HCT116 (cell line): ENCODE measurements at regions not wholly inside any gene's neighbourhood (a gene's known extent, or its start where the extent isn't known, plus 50 kb on each side); places are given as distances from the start of the nearest gene placed in this dataset.

ENCODE experiments used
- ATAC-seq: fragments of 200-7000 bp; cut with Tn5 transposase; 2 replicates; pipeline ENCODE4 v1.9.1; 2020; ENCODE audit warnings: mild to moderate bottlenecking, moderate library complexity
- BruUV-seq: library from RNA; stranded (reverse); fragments of 400-500 nt; replicated peaks from 2 replicates; lab custom pipeline; 2021; lab: Mats Ljungman, UMichigan
- CTCF ChIA-PET: fragments of 300-600 bp; sonication (Branson Sonifier 250); formaldehyde crosslinking; loops from one replicate; lab custom pipeline; 2021; ENCODE audit warnings: antibody characterized with exemption; lab: Charles Lee
- POLR2A ChIA-PET: fragments of 300-600, 350-600 bp; sonication (Branson Sonifier 250); formaldehyde crosslinking; loops from one replicate; lab custom pipeline; 2021; ENCODE audit warnings: antibody characterized with exemption; lab: Charles Lee
- RAD21 ChIA-PET, 2 experiments: fragments of 300-600 bp; sonication (Branson Sonifier 250); formaldehyde crosslinking; loops; one replicate each; lab custom pipeline; 2023; ENCODE audit warnings: low total read pairs in 2 of 2; ENCODE audit not compliant: uncharacterized antibody in 2 of 2, unreplicated experiment in 2 of 2, low non-redundant PET in 1 of 2; lab: Charles Lee
- DNase-seq: peaks from one replicate; pipeline ENCODE4 v3.0.0-alpha.2; 2010; ENCODE audit warnings: low read depth, low spot score
- H2AFZ ChIP-seq: fragments of 200-600 bp; shearing (Covaris generic), sonication (generic); 2 replicates; pipeline ENCODE4 v1.6.1; 2017; ENCODE audit warnings: low read depth, mixed run types, mixed read lengths, antibody characterized with exemption, low read length; ENCODE audit not compliant: poor library complexity, severe bottlenecking
- H3K27ac ChIP-seq: 2 replicates; pipeline ENCODE4 v1.5.1; 2012; ENCODE audit warnings: low read depth, low read length
- H3K27me3 ChIP-seq: fragments of 200-600 bp; sonication (generic); 2 replicates; pipeline ENCODE4 v1.6.1; 2016; ENCODE audit warnings: mixed run types, low read length, mixed read lengths; ENCODE audit not compliant: insufficient read depth
- H3K36me3 ChIP-seq, 2 experiments: fragments of 200-500 bp in 1 of 2; fragments of 200-600 bp in 1 of 2; sonication (Bioruptor generic) in 1 of 2; sonication (generic) in 1 of 2; 2 replicates each; pipeline versions ENCODE4 v1.5.1 to v1.6.1; 2014 to 2016; ENCODE audit warnings: low read length in 2 of 2, inconsistent platforms in 1 of 2, mixed read lengths in 1 of 2, mixed run types in 1 of 2; ENCODE audit not compliant: insufficient read depth in 2 of 2, control insufficient read depth in 1 of 2
- H3K4me1 ChIP-seq, 2 experiments: fragments of 200-600 bp in 1 of 2; sonication (generic) in 1 of 2; 2 replicates each; pipeline versions ENCODE4 v1.5.1 to v1.6.1; 2012 to 2017; ENCODE audit warnings: low read length in 2 of 2, inconsistent platforms in 1 of 2, mild to moderate bottlenecking in 1 of 2, mixed read lengths in 1 of 2, mixed run types in 1 of 2, moderate library complexity in 1 of 2; ENCODE audit not compliant: insufficient read depth in 2 of 2, control insufficient read depth in 1 of 2
- H3K4me2 ChIP-seq: fragments of 200-600 bp; sonication (generic); 2 replicates; pipeline ENCODE4 v1.6.1; 2017; ENCODE audit warnings: mixed run types, low read length, mixed read lengths
- H3K4me3 ChIP-seq, 2 experiments: fragments of 200-600 bp in 1 of 2; sonication (generic) in 1 of 2; replicated peaks in 1 of 2; 2 replicates each; pipeline ENCODE4 v1.5.1; 2011 to 2016; ENCODE audit warnings: low read length in 2 of 2, control low read depth in 1 of 2, low read depth in 1 of 2, mild to moderate bottlenecking in 1 of 2, mixed read lengths in 1 of 2, mixed run types in 1 of 2
- H3K79me2 ChIP-seq: fragments of 200-600 bp; sonication (generic); 2 replicates; pipeline ENCODE4 v1.6.1; 2017; ENCODE audit warnings: mild to moderate bottlenecking, mixed run types, low read length, moderate library complexity, mixed read lengths; ENCODE audit not compliant: insufficient read depth
- H3K9ac ChIP-seq: fragments of 200-600 bp; sonication (generic); 2 replicates; pipeline ENCODE4 v1.6.1; 2016; ENCODE audit warnings: low read length, mixed read lengths
- H3K9me2 ChIP-seq: fragments of 200-600 bp; sonication (generic), shearing (Covaris generic); 2 replicates; pipeline ENCODE4 v1.6.1; 2017; ENCODE audit warnings: mixed run types, mild to moderate bottlenecking, moderate library complexity; ENCODE audit not compliant: insufficient read depth
- H3K9me3 ChIP-seq, 2 experiments: fragments of 200-500 bp in 1 of 2; fragments of 200-600 bp in 1 of 2; sonication (Bioruptor generic) in 1 of 2; sonication (generic) in 1 of 2; 2 replicates each; pipeline ENCODE4 v1.6.1; 2014 to 2017; ENCODE audit warnings: low read length in 2 of 2, mixed read lengths in 2 of 2, inconsistent platforms in 1 of 2, low read depth in 1 of 2, mild to moderate bottlenecking in 1 of 2, mixed run types in 1 of 2, moderate library complexity in 1 of 2; ENCODE audit not compliant: control insufficient read depth in 1 of 2, insufficient read depth in 1 of 2
- H4K20me1 ChIP-seq: fragments of 200-600 bp; sonication (generic), shearing (Covaris generic); 2 replicates; pipeline ENCODE4 v1.6.1; 2017; ENCODE audit warnings: mixed run types, mild to moderate bottlenecking, moderate library complexity; ENCODE audit not compliant: insufficient read depth
- CBX3 ChIP-seq: IDR thresholded peaks from 2 replicates; pipeline ENCODE4 v1.6.1; 2012; ENCODE audit warnings: low read depth
- EGR1 ChIP-seq: IDR thresholded peaks from 2 replicates; pipeline ENCODE4 v1.6.1; 2012; ENCODE audit warnings: low read depth
- ELF1 ChIP-seq: IDR thresholded peaks from 2 replicates; pipeline ENCODE4 v1.6.1; 2012; ENCODE audit warnings: low read depth, borderline replicate concordance
- EZH2phosphoT487 ChIP-seq: fragments of 200-600 bp; IDR thresholded peaks from 2 replicates; pipeline ENCODE4 v1.6.1; 2018; ENCODE audit warnings: antibody characterized with exemption, borderline replicate concordance
- FOSL1 ChIP-seq: IDR thresholded peaks from 2 replicates; pipeline ENCODE4 v1.6.1; 2012; ENCODE audit warnings: low read depth
- JUND ChIP-seq: IDR thresholded peaks from 2 replicates; pipeline ENCODE4 v1.6.1; 2012
- POLR2A ChIP-seq: IDR thresholded peaks from 2 replicates; pipeline ENCODE4 v1.7.0; 2011; ENCODE audit warnings: borderline replicate concordance; ENCODE audit not compliant: insufficient read depth, insufficient read length; ENCODE audit errors: extremely low read depth
- POLR2AphosphoS5 ChIP-seq: IDR thresholded peaks from 2 replicates; pipeline ENCODE4 v1.6.1; 2011; ENCODE audit warnings: mild to moderate bottlenecking, low read depth, low read length, moderate library complexity
- RAD21 ChIP-seq: IDR thresholded peaks from 2 replicates; pipeline ENCODE4 v1.6.1; 2012; ENCODE audit warnings: low read depth, mild to moderate bottlenecking
- SIN3A ChIP-seq: IDR thresholded peaks from 2 replicates; pipeline ENCODE4 v1.6.1; 2012; ENCODE audit warnings: low read depth
- SP1 ChIP-seq: IDR thresholded peaks from 2 replicates; pipeline ENCODE4 v1.6.1; 2012; ENCODE audit warnings: low read depth
- SRF ChIP-seq: IDR thresholded peaks from 2 replicates; pipeline ENCODE4 v1.6.1; 2012; ENCODE audit warnings: low read depth
- TCF7L2 ChIP-seq: IDR thresholded peaks from 2 replicates; pipeline ENCODE4 v1.7.0; 2011; ENCODE audit warnings: borderline replicate concordance, inconsistent platforms; ENCODE audit not compliant: insufficient read depth, insufficient read length; ENCODE audit errors: extremely low read depth
- YY1 ChIP-seq: IDR thresholded peaks from 2 replicates; pipeline ENCODE4 v1.6.1; 2011; ENCODE audit warnings: low read length, low read depth, moderate library complexity, mild to moderate bottlenecking; ENCODE audit not compliant: insufficient replicate concordance; ENCODE audit errors: extremely low read depth
- ZBTB33 ChIP-seq: IDR thresholded peaks from 2 replicates; pipeline ENCODE4 v1.6.1; 2011; ENCODE audit warnings: mild to moderate bottlenecking, low read length, moderate library complexity; ENCODE audit not compliant: insufficient replicate concordance; ENCODE audit errors: extremely low read depth
- ZFX ChIP-seq: fragments of 450-650 bp; IDR thresholded peaks from 2 replicates; pipeline ENCODE4 v1.6.1; 2017
- ZNF274 ChIP-seq: fragments of 200-500 bp; sonication (Bioruptor generic); IDR thresholded peaks from 2 replicates; pipeline ENCODE4 v1.6.1; 2014; ENCODE audit warnings: mild to moderate bottlenecking, low read depth, low read length, inconsistent platforms
- intact Hi-C: fragments of 100-400 bp; cut with micrococcal nuclease; formaldehyde crosslinking; loops from 2 replicates; pipeline ENCODE4 v1.10.0; 2022
- TF ChIP-seq, protein P1 (sequence below): IDR thresholded peaks from 2 replicates; pipeline ENCODE4 v1.6.1; 2012
- TF ChIP-seq, protein P2 (sequence below), 3 experiments: fragments of 200-600 bp in 1 of 3; sonication (generic) in 1 of 3; IDR thresholded peaks in 2 of 3; conservative IDR thresholded peaks in 1 of 3; 2 replicates each; pipeline ENCODE4 v1.5.1; 2012 to 2017; ENCODE audit warnings: low read depth in 2 of 3, low read length in 2 of 3, antibody characterized with exemption in 1 of 3, borderline replicate concordance in 1 of 3, control low read depth in 1 of 3, mild to moderate bottlenecking in 1 of 3, mixed read lengths in 1 of 3, mixed run types in 1 of 3, moderate library complexity in 1 of 3; ENCODE audit not compliant: insufficient read depth in 1 of 3
- TF ChIP-seq, protein P3 (sequence below): IDR thresholded peaks from 2 replicates; pipeline ENCODE4 v1.6.1; 2012; ENCODE audit warnings: low read depth

DNA sequence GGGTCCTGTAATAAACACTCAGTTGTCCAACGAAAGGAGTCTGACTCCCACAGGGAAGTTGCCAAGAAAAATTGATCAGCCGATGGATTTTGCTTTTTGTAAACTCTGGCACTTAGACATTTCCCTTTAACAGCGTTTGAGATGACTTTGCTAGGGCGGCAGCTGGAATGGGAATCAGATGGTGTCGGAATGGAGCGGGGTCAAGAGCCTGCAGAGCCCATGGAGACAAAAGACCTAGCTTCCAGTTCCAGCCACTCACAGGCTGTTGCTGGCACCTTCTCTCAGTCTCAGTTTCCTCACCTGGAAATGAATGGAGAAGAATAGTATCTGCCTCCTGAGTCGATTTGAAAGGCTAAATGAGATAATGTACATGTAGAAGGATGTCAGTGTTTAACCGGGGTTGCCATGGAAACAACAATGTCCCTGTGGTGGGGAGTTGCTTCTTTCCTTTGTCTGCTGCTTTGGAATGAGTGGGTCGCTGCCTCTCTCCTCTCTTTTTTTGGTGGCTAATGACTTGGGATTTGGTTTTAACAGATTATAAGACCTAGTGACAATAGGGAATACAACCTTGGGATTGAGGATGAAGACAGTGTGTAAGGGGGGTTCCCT, 137.4 kb downstream of the GAS1 start:
- DNase-seq (no peak), ATAC-seq (no peak)
- no peak overlapping the region for H3K27ac ChIP-seq
- peaks cover 26% of the 10 kb centered on the region for H3K27me3 ChIP-seq
- intact Hi-C loops, result no loop called here
- H3K4me2 ChIP-seq, result no peak overlapping the region
- no peak overlapping the region for H3K4me3 ChIP-seq
- H3K4me1 ChIP-seq, result no peaks in the 10 kb centered on the region
- POLR2A ChIA-PET, result no interaction called here
- H3K79me2 ChIP-seq, result no peaks in the 10 kb centered on the region
- no peak overlapping the region for H3K9ac ChIP-seq
- TF ChIP-seq SRF (no peak), JUND (no peak), SP1 (no peak), FOSL1 (no peak), EGR1 (no peak), YY1 (no peak), EZH2phosphoT487 (no peak), ZNF274 (no peak), ELF1 (no peak), SIN3A (no peak), ZBTB33 (no peak), CBX3 (no peak), POLR2A (no peak), RAD21 (no peak), ZFX (no peak), TCF7L2 (no peak), POLR2AphosphoS5 (no peak)
- TF ChIP-seq, protein P1, sequence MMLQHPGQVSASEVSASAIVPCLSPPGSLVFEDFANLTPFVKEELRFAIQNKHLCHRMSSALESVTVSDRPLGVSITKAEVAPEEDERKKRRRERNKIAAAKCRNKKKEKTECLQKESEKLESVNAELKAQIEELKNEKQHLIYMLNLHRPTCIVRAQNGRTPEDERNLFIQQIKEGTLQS, result no peak
- TF ChIP-seq, protein P2, sequence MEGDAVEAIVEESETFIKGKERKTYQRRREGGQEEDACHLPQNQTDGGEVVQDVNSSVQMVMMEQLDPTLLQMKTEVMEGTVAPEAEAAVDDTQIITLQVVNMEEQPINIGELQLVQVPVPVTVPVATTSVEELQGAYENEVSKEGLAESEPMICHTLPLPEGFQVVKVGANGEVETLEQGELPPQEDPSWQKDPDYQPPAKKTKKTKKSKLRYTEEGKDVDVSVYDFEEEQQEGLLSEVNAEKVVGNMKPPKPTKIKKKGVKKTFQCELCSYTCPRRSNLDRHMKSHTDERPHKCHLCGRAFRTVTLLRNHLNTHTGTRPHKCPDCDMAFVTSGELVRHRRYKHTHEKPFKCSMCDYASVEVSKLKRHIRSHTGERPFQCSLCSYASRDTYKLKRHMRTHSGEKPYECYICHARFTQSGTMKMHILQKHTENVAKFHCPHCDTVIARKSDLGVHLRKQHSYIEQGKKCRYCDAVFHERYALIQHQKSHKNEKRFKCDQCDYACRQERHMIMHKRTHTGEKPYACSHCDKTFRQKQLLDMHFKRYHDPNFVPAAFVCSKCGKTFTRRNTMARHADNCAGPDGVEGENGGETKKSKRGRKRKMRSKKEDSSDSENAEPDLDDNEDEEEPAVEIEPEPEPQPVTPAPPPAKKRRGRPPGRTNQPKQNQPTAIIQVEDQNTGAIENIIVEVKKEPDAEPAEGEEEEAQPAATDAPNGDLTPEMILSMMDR (IDR thresholded peaks at IDR 0.05 in 2 of 3, conservative IDR thresholded peaks at IDR 0.05 in 1 of 3; ENCODE audit: borderline replicate concordance in 1 of 3, insufficient read depth in 1 of 3, low read depth in 2 of 3, low read length in 2 of 3), result no peak
- TF ChIP-seq, protein P3, sequence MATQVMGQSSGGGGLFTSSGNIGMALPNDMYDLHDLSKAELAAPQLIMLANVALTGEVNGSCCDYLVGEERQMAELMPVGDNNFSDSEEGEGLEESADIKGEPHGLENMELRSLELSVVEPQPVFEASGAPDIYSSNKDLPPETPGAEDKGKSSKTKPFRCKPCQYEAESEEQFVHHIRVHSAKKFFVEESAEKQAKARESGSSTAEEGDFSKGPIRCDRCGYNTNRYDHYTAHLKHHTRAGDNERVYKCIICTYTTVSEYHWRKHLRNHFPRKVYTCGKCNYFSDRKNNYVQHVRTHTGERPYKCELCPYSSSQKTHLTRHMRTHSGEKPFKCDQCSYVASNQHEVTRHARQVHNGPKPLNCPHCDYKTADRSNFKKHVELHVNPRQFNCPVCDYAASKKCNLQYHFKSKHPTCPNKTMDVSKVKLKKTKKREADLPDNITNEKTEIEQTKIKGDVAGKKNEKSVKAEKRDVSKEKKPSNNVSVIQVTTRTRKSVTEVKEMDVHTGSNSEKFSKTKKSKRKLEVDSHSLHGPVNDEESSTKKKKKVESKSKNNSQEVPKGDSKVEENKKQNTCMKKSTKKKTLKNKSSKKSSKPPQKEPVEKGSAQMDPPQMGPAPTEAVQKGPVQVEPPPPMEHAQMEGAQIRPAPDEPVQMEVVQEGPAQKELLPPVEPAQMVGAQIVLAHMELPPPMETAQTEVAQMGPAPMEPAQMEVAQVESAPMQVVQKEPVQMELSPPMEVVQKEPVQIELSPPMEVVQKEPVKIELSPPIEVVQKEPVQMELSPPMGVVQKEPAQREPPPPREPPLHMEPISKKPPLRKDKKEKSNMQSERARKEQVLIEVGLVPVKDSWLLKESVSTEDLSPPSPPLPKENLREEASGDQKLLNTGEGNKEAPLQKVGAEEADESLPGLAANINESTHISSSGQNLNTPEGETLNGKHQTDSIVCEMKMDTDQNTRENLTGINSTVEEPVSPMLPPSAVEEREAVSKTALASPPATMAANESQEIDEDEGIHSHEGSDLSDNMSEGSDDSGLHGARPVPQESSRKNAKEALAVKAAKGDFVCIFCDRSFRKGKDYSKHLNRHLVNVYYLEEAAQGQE, result no peak
- TF ChIP-seq, all 23 proteins: peak for 0
- Histone ChIP-seq H2AFZ (no peak overlapping the region), H3K9me2 (no peaks in the 10 kb centered on the region), H4K20me1 (no peaks in the 10 kb centered on the region), H3K36me3 (no peaks in the 10 kb centered on the region), H3K9me3 (no peaks in the 10 kb centered on the region)
- CTCF ChIA-PET, result no interaction called here
- no TSS peak for BruUV-seq
- RAD21 ChIA-PET, result no interaction called here
